D721Med (cell line): ENCODE measurements at regions not wholly inside any gene's neighbourhood (a gene's known extent, or its start where the extent isn't known, plus 50 kb on each side); places are given as distances from the start of the nearest gene placed in this dataset.

Experiments used
- DNase-seq: peaks from one replicate; pipeline ENCODE4 v3.0.0; 2011; ENCODE audit warnings: low spot score; ENCODE audit not compliant: insufficient read length
- FAIRE-seq: peaks from 2 replicates; lab custom pipeline; 2011; peaks lifted over from hg19 to GRCh38; lab: Jason Lieb, UNC
- TF ChIP-seq, protein P1 (sequence below): IDR thresholded peaks from 2 replicates; pipeline ENCODE4 v1.5.1; 2012; ENCODE audit warnings: mild to moderate bottlenecking, control low read depth; ENCODE audit not compliant: insufficient read depth; ENCODE audit errors: missing control alignments

GRCh38 chr12:115319446-115320040 lies 635.6 kb upstream of the TBX3 start:
- TF ChIP-seq, protein P1, sequence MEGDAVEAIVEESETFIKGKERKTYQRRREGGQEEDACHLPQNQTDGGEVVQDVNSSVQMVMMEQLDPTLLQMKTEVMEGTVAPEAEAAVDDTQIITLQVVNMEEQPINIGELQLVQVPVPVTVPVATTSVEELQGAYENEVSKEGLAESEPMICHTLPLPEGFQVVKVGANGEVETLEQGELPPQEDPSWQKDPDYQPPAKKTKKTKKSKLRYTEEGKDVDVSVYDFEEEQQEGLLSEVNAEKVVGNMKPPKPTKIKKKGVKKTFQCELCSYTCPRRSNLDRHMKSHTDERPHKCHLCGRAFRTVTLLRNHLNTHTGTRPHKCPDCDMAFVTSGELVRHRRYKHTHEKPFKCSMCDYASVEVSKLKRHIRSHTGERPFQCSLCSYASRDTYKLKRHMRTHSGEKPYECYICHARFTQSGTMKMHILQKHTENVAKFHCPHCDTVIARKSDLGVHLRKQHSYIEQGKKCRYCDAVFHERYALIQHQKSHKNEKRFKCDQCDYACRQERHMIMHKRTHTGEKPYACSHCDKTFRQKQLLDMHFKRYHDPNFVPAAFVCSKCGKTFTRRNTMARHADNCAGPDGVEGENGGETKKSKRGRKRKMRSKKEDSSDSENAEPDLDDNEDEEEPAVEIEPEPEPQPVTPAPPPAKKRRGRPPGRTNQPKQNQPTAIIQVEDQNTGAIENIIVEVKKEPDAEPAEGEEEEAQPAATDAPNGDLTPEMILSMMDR: no peak
- no peak for FAIRE-seq

GRCh38 chr12:115313929-115314328 lies 630.0 kb upstream of the TBX3 start:
- DNase-seq: no peak
- TF ChIP-seq, protein P1: no peak
- FAIRE-seq: no peak

More at GRCh38 chr12:115319446-115320040, 635.6 kb upstream of the TBX3 start:
- no peak for DNase-seq

DNA sequence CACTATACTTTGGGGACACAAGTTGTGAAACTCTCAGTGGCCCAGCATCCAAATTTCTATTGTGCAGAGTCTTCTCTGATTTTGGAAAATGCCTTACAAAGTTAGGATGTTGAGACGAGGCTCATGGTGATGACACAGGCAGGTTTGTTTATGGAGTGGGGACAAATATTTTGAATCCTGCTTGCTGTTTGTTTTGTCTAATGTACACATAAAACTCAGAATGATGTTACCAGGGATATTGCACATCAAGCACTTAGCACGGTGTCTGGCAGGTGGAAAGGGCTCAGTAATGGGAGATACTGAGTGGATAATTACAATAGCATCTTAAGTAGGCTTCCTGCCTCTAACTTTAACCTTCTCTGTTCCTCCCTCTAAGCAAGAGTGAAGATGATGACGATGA lies 628.9 kb upstream of the TBX3 start:
- DNase-seq: no peak
- TF ChIP-seq, protein P1: no peak
- FAIRE-seq: no peak

DNA sequence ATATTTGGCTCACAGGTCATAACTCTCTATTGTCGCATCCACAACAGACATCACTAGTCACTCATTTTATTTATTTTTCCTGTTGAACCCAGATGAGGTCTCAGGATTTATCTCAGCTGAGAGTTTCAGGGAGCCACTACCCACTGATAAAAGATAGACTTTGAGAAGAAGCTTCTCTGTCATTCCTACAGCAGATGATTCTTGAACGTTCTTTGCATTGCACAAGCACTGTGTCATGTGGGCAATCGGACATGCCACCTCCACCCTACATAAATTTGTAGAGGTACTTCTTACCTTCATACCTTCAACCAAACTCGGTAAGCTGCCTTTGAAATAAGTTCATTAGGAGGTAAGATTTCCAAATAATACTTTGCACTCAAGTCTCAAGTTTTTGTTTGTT lies 627.9 kb upstream of the TBX3 start:
- TF ChIP-seq, protein P1: no peak
- FAIRE-seq: no peak
- no peak for DNase-seq

DNA sequence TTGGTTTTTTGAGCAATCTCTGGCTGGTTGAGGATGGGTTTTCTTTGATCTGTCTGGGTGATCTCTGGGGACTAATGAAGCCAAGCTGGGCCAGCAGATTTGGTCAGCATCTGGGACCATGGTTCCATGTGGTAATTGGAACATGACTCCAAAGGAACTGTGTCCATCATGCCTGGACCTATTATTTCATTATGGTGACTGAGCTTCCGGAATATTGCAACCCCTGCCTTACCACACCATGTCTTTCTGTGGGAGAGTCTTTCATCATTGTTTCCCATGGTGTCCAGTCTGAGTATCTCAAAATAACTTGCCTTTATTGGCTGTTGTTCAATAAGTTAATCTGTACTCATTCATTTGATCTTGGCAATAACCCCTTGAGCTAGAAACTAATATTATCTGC lies 624.9 kb upstream of the TBX3 start:
- DNase-seq: no peak
- FAIRE-seq: no peak
- TF ChIP-seq, protein P1: no peak

DNA sequence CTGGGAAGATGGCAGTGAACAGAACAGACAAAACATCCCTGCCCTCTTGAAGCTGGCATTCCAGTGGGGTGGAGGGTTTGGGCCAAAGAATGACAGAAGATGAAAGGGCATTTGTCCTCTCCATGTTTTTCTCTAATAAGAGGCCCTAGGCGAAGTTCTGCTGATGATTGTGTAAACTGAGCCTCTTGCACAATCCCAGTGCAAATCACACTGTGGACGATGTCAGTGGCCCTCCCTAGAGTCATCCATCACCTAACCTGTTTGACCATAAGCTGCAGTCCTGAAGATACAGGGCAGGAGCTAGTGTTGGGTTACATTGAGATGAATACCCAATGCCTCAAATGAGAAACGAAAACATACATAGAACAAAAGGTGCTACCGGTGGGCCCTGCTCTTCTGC lies 622.4 kb upstream of the TBX3 start:
- FAIRE-seq (no peak), DNase-seq (no peak)
- TF ChIP-seq, protein P1: no peak

GRCh38 chr12:115305867-115306266 lies 621.9 kb upstream of the TBX3 start:
- no peak for FAIRE-seq

More at GRCh38 chr12:115305867-115306266, 621.9 kb upstream of the TBX3 start:
- DNase-seq: no peak
- TF ChIP-seq, protein P1: no peak
